ENCODE measurements at regions not wholly inside any gene's neighbourhood (a gene's known extent, or its start where the extent isn't known, plus 50 kb on each side); places are given as distances from the start of the nearest gene placed in this dataset.
"Not testable (repeated sequence)": the region's sequence is repeated elsewhere in the genome, so short reads cannot be mapped to it uniquely, and the experiment has no call there.

DNA sequence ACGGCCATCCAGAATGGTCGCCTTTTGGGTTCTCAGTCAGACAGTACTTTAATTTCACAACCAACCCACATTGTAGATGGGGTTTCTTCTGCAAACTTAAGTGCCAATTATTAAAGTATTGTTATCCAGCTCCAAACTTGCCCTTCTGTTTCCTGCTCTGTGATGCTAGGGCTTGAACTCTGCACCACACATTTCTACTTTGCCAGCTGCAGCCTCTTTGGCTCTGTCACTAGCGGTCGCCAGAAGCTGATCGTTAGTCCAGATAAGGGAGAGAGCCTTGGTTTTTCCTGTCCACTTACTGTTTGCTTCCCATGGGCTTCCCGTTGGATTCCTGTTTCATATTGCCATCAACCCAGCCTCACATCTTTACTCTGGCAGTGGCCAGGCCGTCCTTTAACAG lies 196.6 kb downstream of the ASB9 start:
- H3K4me3 Mint-ChIP-seq = no peak overlapping the region
- DNase-seq = no peak
- H3K27me3 Mint-ChIP-seq = peaks cover 8% of the 10 kb centered on the region
- H3K4me1 Mint-ChIP-seq = no peaks in the 10 kb centered on the region
- intact Hi-C loops (cut with micrococcal nuclease) = no loop called here
- no peaks in the 10 kb centered on the region for H3K36me3 Mint-ChIP-seq (ENCODE audit: low read depth)
- H3K27ac Mint-ChIP-seq = no peak overlapping the region
- H3K9me3 Mint-ChIP-seq = no peaks in the 10 kb centered on the region

GRCh38 chrX:15072880-15073279 lies 197.0 kb downstream of the ASB9 start:
- intact Hi-C loops (cut with micrococcal nuclease) = no loop called here
- DNase-seq = no peak
- no peaks in the 10 kb centered on the region for H3K36me3 Mint-ChIP-seq (ENCODE audit: low read depth)
- H3K27ac Mint-ChIP-seq = no peak overlapping the region
- H3K4me1 Mint-ChIP-seq = no peaks in the 10 kb centered on the region
- peaks cover 7% of the 10 kb centered on the region for H3K27me3 Mint-ChIP-seq
- H3K9me3 Mint-ChIP-seq = no peaks in the 10 kb centered on the region
- H3K4me3 Mint-ChIP-seq = no peak overlapping the region

GRCh38 chrX:15072259-15072658 lies 197.6 kb downstream of the ASB9 start:
- no peaks in the 10 kb centered on the region for H3K4me1 Mint-ChIP-seq
- H3K4me3 Mint-ChIP-seq = no peak overlapping the region
- H3K27me3 Mint-ChIP-seq = peaks cover 7% of the 10 kb centered on the region
- intact Hi-C loops (cut with micrococcal nuclease) = no loop called here
- no peak for DNase-seq
- no peaks in the 10 kb centered on the region for H3K9me3 Mint-ChIP-seq
- H3K36me3 Mint-ChIP-seq (ENCODE audit: low read depth) = no peaks in the 10 kb centered on the region
- no peak overlapping the region for H3K27ac Mint-ChIP-seq

- Mint-ChIP-seq H3K4me3 (no peak overlapping the region), H3K4me1 (no peaks in the 10 kb centered on the region), H3K27ac (no peak overlapping the region), H3K36me3 (ENCODE audit: low read depth) (no peaks in the 10 kb centered on the region), H3K9me3 (no peaks in the 10 kb centered on the region), H3K27me3 (peaks cover 4% of the 10 kb centered on the region)
- intact Hi-C loops (cut with micrococcal nuclease) = no loop called here
- DNase-seq = no peak
Observed at GRCh38 chrX:15059474-15059873, 186.3 kb downstream of the MOSPD2 start.

DNA sequence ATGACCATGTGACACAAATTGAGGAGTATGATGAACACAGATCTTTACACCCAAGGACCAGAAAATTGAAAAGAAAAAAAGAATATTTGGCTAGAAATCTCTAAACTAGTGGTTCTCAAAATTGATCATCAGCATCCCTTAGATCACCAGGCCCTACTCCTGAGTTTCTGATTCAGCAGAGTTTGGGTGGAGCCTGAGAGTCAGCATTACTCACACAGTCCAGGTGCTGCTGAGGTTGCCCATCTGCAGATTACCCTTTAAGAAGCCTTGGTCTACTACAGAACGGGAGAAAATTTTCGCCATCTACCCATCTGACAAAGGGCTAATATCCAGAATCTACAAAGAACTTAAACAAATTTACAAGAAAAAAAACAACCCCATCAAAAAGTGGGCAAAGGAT lies 182.8 kb downstream of the MOSPD2 start:
- peaks cover 2% of the 10 kb centered on the region for H3K9me3 Mint-ChIP-seq

GRCh38 chrX:15055146-15055930 lies 182.1 kb downstream of the MOSPD2 start:
- H3K9me3 Mint-ChIP-seq = peaks cover 2% of the 10 kb centered on the region
- intact Hi-C loops (cut with micrococcal nuclease) = no loop called here
- H3K4me3 Mint-ChIP-seq = no peak overlapping the region
- DNase-seq = no peak
- no peak overlapping the region for H3K27ac Mint-ChIP-seq
- peaks cover 2% of the 10 kb centered on the region for H3K27me3 Mint-ChIP-seq
- H3K36me3 Mint-ChIP-seq (ENCODE audit: low read depth) = no peaks in the 10 kb centered on the region
- H3K4me1 Mint-ChIP-seq = no peaks in the 10 kb centered on the region

More for the DNA sequence above, 182.8 kb downstream of the MOSPD2 start:
- no peak overlapping the region for H3K27ac Mint-ChIP-seq
- DNase-seq = no peak
- no peaks in the 10 kb centered on the region for H3K4me1 Mint-ChIP-seq
- no peaks in the 10 kb centered on the region for H3K36me3 Mint-ChIP-seq (ENCODE audit: low read depth)
- no peak overlapping the region for H3K4me3 Mint-ChIP-seq
- intact Hi-C loops (cut with micrococcal nuclease) = no loop called here
- peaks cover 2% of the 10 kb centered on the region for H3K27me3 Mint-ChIP-seq

DNA sequence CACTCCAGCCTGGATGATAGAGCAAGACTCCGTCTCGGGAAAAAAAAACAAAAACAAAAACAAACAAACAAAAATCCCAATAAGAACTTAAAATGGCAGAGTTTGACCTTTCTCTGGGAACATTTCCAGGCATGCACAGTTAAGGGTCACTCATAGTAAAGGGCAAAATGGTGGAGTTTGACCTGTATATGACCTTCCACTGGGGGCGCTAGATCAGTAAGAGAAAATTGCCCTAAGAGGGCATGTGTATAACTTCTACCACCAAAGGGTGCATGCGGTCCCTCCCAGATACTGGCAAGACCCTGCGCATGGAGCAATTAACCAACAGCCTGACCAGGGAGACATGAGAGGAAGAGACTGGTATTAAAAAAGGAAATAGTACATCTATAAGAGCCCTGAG lies 177.2 kb downstream of the MOSPD2 start:
- Mint-ChIP-seq H3K9me3 (peaks cover 2% of the 10 kb centered on the region), H3K4me1 (no peaks in the 10 kb centered on the region), H3K27ac (no peak overlapping the region), H3K4me3 (no peak overlapping the region), H3K36me3 (ENCODE audit: low read depth) (no peaks in the 10 kb centered on the region), H3K27me3 (no peaks in the 10 kb centered on the region)
- no peak for DNase-seq
- intact Hi-C loops (cut with micrococcal nuclease) = no loop called here

DNA sequence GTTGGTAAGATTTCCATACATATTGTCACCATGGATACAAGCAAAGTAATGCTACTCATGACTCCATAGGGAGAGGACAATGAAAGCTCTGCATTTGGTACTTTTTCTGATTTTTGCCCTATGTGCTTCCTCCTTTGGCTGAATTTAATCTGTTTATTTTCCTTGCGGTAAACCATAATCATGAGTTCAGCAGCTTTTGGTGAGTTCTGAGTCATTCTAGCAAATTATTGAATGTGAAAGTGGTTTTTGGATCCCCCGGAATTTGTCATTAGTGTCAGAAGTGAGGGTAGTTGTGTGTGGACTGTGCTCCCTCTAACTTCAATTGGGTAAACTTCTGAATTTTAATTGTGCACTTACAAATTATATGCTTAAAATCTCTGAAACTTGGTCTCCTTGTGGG lies 170.3 kb downstream of the MOSPD2 start:
- Mint-ChIP-seq H3K36me3 (ENCODE audit: low read depth) (no peaks in the 10 kb centered on the region), H3K27me3 (no peaks in the 10 kb centered on the region), H3K27ac (no peak overlapping the region), H3K4me3 (no peak overlapping the region), H3K4me1 (peaks cover 3% of the 10 kb centered on the region), H3K9me3 (no peaks in the 10 kb centered on the region)
- intact Hi-C loops (cut with micrococcal nuclease) = no loop called here
- DNase-seq = no peak

GRCh38 chrX:15033917-15034316 lies 160.7 kb downstream of the MOSPD2 start:
- H3K36me3 Mint-ChIP-seq (ENCODE audit: low read depth) = no peaks in the 10 kb centered on the region
- H3K4me3 Mint-ChIP-seq = no peak overlapping the region
- no peaks in the 10 kb centered on the region for H3K27me3 Mint-ChIP-seq

DNA sequence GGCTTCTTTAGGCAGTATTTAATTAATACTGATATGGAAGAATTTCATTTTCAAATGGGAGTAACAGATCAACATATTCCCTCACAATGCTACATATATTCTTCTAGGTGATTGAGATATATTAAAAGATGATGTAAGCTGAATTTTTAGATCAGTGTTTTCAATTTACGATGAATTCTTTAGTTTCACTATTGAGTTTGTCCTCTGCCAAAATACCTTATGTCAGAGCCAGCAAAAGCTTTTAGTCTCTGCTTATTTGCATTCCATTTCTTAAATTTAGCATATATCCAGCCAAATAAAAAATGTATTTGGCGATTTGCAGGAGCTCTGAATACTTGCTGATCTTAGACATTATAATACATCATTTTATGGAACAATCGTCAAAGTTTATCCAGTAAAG lies 144.3 kb downstream of the MOSPD2 start:
- Mint-ChIP-seq H3K4me3 (no peak overlapping the region), H3K27ac (no peak overlapping the region), H3K9me3 (no peaks in the 10 kb centered on the region), H3K36me3 (ENCODE audit: low read depth) (no peaks in the 10 kb centered on the region), H3K27me3 (no peaks in the 10 kb centered on the region), H3K4me1 (no peaks in the 10 kb centered on the region)
- DNase-seq = no peak
- intact Hi-C loops (cut with micrococcal nuclease) = no loop called here

More at GRCh38 chrX:15033917-15034316, 160.7 kb downstream of the MOSPD2 start:
- DNase-seq = no peak
- Mint-ChIP-seq H3K27ac (no peak overlapping the region), H3K4me1 (peaks cover 6% of the 10 kb centered on the region), H3K9me3 (no peaks in the 10 kb centered on the region)
- intact Hi-C loops (cut with micrococcal nuclease) = loop anchor here (5.0 kb wide), 2 partner anchors 123 to 168 kb away; no protein-coding TSS in a partner anchor

DNA sequence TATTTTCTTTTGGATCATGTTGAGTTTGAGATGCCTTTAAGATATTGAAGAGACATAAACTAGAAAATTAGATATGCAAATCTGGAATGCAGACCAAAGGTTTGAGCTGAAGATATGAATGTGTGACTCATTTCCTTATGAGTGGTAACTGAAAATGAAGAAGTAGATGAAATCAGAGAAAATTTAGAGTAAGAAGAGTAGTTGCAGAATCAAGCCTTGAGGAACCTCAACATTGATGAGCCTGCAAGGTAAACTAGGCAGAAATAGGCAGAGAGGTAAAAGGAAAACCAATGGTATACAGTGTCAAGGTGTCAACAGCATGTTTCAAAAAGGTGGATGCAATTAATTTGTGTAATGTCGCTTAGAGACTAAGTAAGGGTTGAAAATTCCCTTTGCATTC lies 142.8 kb downstream of the MOSPD2 start:
- H3K4me1 Mint-ChIP-seq = no peaks in the 10 kb centered on the region
- H3K27me3 Mint-ChIP-seq = no peaks in the 10 kb centered on the region
- H3K4me3 Mint-ChIP-seq = no peak overlapping the region
- no peak for DNase-seq
- H3K36me3 Mint-ChIP-seq (ENCODE audit: low read depth) = no peaks in the 10 kb centered on the region
- no peak overlapping the region for H3K27ac Mint-ChIP-seq
- H3K9me3 Mint-ChIP-seq = no peaks in the 10 kb centered on the region
- intact Hi-C loops (cut with micrococcal nuclease) = no loop called here

DNA sequence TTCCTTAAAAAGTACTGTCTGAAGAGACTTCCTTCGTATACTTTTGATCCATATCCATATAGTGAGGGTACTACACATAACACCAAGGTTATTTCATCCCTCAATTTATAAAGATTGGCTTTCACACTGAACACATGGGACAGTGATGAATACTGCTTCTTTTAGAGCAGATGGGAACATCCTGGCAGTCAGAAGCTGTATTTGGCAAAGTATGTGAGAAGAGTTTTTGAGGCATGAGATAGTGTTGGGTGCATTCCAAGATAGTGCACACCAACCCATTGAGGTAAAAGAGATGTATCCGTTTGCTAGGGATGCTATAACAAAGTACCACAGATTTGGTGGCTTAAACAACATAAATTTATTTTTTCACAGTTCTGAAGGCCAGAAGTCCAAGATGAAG lies 141.1 kb downstream of the MOSPD2 start:
- intact Hi-C loops (cut with micrococcal nuclease) = no loop called here
- Mint-ChIP-seq H3K36me3 (ENCODE audit: low read depth) (no peaks in the 10 kb centered on the region), H3K27ac (no peak overlapping the region), H3K27me3 (no peaks in the 10 kb centered on the region), H3K4me1 (no peaks in the 10 kb centered on the region), H3K4me3 (no peak overlapping the region), H3K9me3 (no peaks in the 10 kb centered on the region)
- DNase-seq = no peak

DNA sequence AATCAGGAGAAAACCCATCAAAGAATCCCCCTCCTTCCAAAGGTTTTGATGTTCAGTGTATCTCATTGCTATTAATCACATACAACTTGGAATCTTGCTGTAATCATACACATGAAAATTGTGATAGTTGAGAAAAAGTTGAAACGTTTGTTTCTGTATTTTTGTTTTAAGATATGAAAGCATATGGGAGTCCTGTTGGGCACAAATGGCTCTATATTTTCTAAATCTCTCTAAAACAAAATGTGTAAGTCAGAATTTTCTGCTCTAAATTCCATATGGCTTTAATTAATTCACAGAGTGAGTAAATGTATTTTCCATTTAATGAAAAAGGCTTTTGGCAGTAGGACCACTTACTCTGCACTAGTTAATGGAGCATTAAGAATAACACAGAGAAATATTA lies 140.2 kb downstream of the MOSPD2 start:
- no peak for DNase-seq
- no peaks in the 10 kb centered on the region for H3K27me3 Mint-ChIP-seq
- no peaks in the 10 kb centered on the region for H3K36me3 Mint-ChIP-seq (ENCODE audit: low read depth)
- no peaks in the 10 kb centered on the region for H3K4me1 Mint-ChIP-seq
- no peak overlapping the region for H3K4me3 Mint-ChIP-seq
- H3K27ac Mint-ChIP-seq = no peak overlapping the region
- intact Hi-C loops (cut with micrococcal nuclease) = no loop called here
- no peaks in the 10 kb centered on the region for H3K9me3 Mint-ChIP-seq

DNA sequence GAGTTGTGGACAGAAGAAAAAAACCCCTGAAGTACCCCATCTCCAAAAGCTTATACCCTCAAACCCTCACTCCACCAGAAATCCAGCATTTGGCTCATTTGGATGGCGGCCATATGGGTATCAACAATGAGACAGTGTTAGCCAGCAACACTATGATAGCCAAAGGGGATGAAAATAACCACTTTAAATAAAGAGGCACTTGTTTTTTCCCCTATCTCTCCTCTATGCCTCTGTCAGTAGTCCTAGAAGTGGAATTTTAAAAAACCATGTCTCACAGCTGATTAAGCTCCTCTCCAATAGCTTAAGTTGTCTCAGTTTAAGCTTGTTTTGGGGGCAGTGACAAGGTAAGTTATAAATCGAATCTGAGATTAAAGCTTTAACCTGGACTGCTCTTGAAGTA lies 124.0 kb downstream of the MOSPD2 start:
- peaks cover 2% of the 10 kb centered on the region for H3K27me3 Mint-ChIP-seq
- no peak overlapping the region for H3K27ac Mint-ChIP-seq
- no peak overlapping the region for H3K4me3 Mint-ChIP-seq
- H3K9me3 Mint-ChIP-seq = no peaks in the 10 kb centered on the region
- no peaks in the 10 kb centered on the region for H3K36me3 Mint-ChIP-seq (ENCODE audit: low read depth)
- no peak for DNase-seq
- intact Hi-C loops (cut with micrococcal nuclease) = no loop called here
- no peaks in the 10 kb centered on the region for H3K4me1 Mint-ChIP-seq

DNA sequence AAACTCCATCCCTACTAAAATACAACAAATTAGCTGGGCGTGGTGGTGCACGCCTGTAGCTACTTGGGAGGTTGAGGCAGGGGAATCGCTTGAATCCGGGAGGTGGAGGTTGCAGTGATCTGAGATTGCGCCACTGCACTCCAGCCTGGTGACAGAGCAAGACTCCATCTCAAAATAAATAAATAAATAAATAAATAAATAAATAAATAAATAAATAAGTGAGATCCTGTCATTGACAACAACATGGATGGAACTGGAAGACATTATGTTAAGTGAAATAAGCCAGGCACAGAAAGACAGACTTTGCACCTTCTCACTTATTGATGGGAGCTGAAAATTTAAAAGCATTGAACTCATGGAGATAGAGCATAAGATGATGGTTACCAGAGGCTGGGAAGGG lies 111.2 kb downstream of the MOSPD2 start:
- H3K9me3 Mint-ChIP-seq; H3K36me3 Mint-ChIP-seq (ENCODE audit: low read depth); intact Hi-C loops (cut with micrococcal nuclease); H3K4me3 Mint-ChIP-seq; H3K27me3 Mint-ChIP-seq; H3K27ac Mint-ChIP-seq; DNase-seq; H3K4me1 Mint-ChIP-seq: not testable (repeated sequence)
